ENCODE measurements at regions not wholly inside any gene's neighbourhood (a gene's known extent, or its start where the extent isn't known, plus 50 kb on each side); places are given as distances from the start of the nearest gene placed in this dataset.

DNA sequence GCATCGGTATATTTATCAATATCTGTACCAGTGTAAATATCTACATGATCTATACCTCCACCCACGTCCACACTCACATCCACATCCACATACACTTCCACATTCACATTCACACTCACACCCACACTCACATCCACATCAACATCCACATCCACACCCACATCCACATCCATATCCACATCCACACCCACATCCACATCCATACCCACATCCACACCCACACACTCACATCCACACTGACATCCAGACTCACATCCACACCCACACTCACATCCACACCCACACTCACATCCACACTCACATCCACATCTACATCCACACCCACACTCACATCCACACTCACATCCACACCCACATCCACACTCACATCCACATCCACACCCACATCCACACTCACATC lies 189.2 kb downstream of the IRX1 start:
- no peaks in the 10 kb centered on the region for H4K20me1 ChIP-seq (ENCODE audit: insufficient read depth, low read length)
- H3K9ac ChIP-seq (ENCODE audit: low read length) = no peak overlapping the region
- DNase-seq = no peak
- no peaks in the 10 kb centered on the region for H3K36me3 ChIP-seq (replicated peaks; ENCODE audit: insufficient read depth, low read length)
- H3K4me1 ChIP-seq (ENCODE audit: low read length) = no peaks in the 10 kb centered on the region
- H2AFZ ChIP-seq (ENCODE audit: low read length) = no peak overlapping the region
- no peaks in the 10 kb centered on the region for H3K9me3 ChIP-seq (replicated peaks; ENCODE audit: insufficient read depth, low read length)
- no peaks in the 10 kb centered on the region for H3K9me2 ChIP-seq (replicated peaks; ENCODE audit: insufficient read depth, low read length)
- H3F3A ChIP-seq (ENCODE audit: insufficient read depth, low read length) = no peaks in the 10 kb centered on the region
- H3K27me3 ChIP-seq (replicated peaks; ENCODE audit: insufficient read depth, low read length) = no peaks in the 10 kb centered on the region
- no peaks in the 10 kb centered on the region for H3K79me2 ChIP-seq (ENCODE audit: low read length)
- no peak for TF ChIP-seq EZH2phosphoT487 (IDR thresholded peaks at IDR 0.05; ENCODE audit: low read length)
- no peak for TF ChIP-seq CTCF (IDR thresholded peaks at IDR 0.05; ENCODE audit: low read length)
- H3K27ac ChIP-seq (ENCODE audit: low read length) = no peak overlapping the region
- H3K4me2 ChIP-seq (ENCODE audit: low read depth, low read length) = no peak overlapping the region
- no peak overlapping the region for H3K4me3 ChIP-seq (ENCODE audit: low read length)

GRCh38 chr5:3786165-3786564 lies 190.5 kb downstream of the IRX1 start:
- Histone ChIP-seq H3K9me2 (replicated peaks; ENCODE audit: insufficient read depth, low read length) (no peaks in the 10 kb centered on the region), H3F3A (ENCODE audit: insufficient read depth, low read length) (no peaks in the 10 kb centered on the region), H3K4me3 (ENCODE audit: low read length) (no peak overlapping the region), H3K4me1 (ENCODE audit: low read length) (no peaks in the 10 kb centered on the region), H3K9ac (ENCODE audit: low read length) (no peak overlapping the region), H3K79me2 (ENCODE audit: low read length) (no peaks in the 10 kb centered on the region), H3K9me3 (replicated peaks; ENCODE audit: insufficient read depth, low read length) (no peaks in the 10 kb centered on the region), H3K36me3 (replicated peaks; ENCODE audit: insufficient read depth, low read length) (no peaks in the 10 kb centered on the region), H4K20me1 (ENCODE audit: insufficient read depth, low read length) (no peaks in the 10 kb centered on the region), H3K27me3 (replicated peaks; ENCODE audit: insufficient read depth, low read length) (no peaks in the 10 kb centered on the region), H3K27ac (ENCODE audit: low read length) (no peak overlapping the region), H2AFZ (ENCODE audit: low read length) (no peak overlapping the region), H3K4me2 (ENCODE audit: low read depth, low read length) (no peak overlapping the region)
- TF ChIP-seq EZH2 (optimal IDR thresholded peaks at IDR 0.05; ENCODE audit: low read depth, low read length) = no peak
- no peak for DNase-seq

GRCh38 chr5:3786891-3787430 lies 191.3 kb downstream of the IRX1 start:
- H3K9me2 ChIP-seq (replicated peaks; ENCODE audit: insufficient read depth, low read length) = no peaks in the 10 kb centered on the region
- H4K20me1 ChIP-seq (ENCODE audit: insufficient read depth, low read length) = no peaks in the 10 kb centered on the region
- no peak overlapping the region for H2AFZ ChIP-seq (ENCODE audit: low read length)
- H3K4me3 ChIP-seq (ENCODE audit: low read length) = no peak overlapping the region
- no peak overlapping the region for H3K27ac ChIP-seq (ENCODE audit: low read length)
- H3K36me3 ChIP-seq (replicated peaks; ENCODE audit: insufficient read depth, low read length) = no peaks in the 10 kb centered on the region
- no peaks in the 10 kb centered on the region for H3K27me3 ChIP-seq (replicated peaks; ENCODE audit: insufficient read depth, low read length)
- no peak overlapping the region for H3K9ac ChIP-seq (ENCODE audit: low read length)
- no peak overlapping the region for H3K4me2 ChIP-seq (ENCODE audit: low read depth, low read length)
- H3K4me1 ChIP-seq (ENCODE audit: low read length) = no peaks in the 10 kb centered on the region
- H3K79me2 ChIP-seq (ENCODE audit: low read length) = no peaks in the 10 kb centered on the region
- DNase-seq = no peak
- no peaks in the 10 kb centered on the region for H3F3A ChIP-seq (ENCODE audit: insufficient read depth, low read length)
- TF ChIP-seq EZH2 (optimal IDR thresholded peaks at IDR 0.05; ENCODE audit: low read depth, low read length) (no peak), CTCF (IDR thresholded peaks at IDR 0.05; ENCODE audit: low read length) (no peak), EZH2phosphoT487 (IDR thresholded peaks at IDR 0.05; ENCODE audit: low read length) (no peak)
- H3K9me3 ChIP-seq (replicated peaks; ENCODE audit: insufficient read depth, low read length) = no peaks in the 10 kb centered on the region

- Histone ChIP-seq H3K27me3 (replicated peaks; ENCODE audit: insufficient read depth, low read length) (no peaks in the 10 kb centered on the region), H3K9ac (ENCODE audit: low read length) (no peak overlapping the region), H3F3A (ENCODE audit: insufficient read depth, low read length) (no peaks in the 10 kb centered on the region), H3K79me2 (ENCODE audit: low read length) (no peaks in the 10 kb centered on the region), H3K9me3 (replicated peaks; ENCODE audit: insufficient read depth, low read length) (no peaks in the 10 kb centered on the region), H3K36me3 (replicated peaks; ENCODE audit: insufficient read depth, low read length) (no peaks in the 10 kb centered on the region), H3K4me3 (ENCODE audit: low read length) (no peak overlapping the region), H3K9me2 (replicated peaks; ENCODE audit: insufficient read depth, low read length) (no peaks in the 10 kb centered on the region), H4K20me1 (ENCODE audit: insufficient read depth, low read length) (no peaks in the 10 kb centered on the region), H2AFZ (ENCODE audit: low read length) (no peak overlapping the region), H3K4me1 (ENCODE audit: low read length) (no peaks in the 10 kb centered on the region), H3K27ac (ENCODE audit: low read length) (no peak overlapping the region), H3K4me2 (ENCODE audit: low read depth, low read length) (no peak overlapping the region)
- TF ChIP-seq CTCF (IDR thresholded peaks at IDR 0.05; ENCODE audit: low read length) (no peak), EZH2phosphoT487 (IDR thresholded peaks at IDR 0.05; ENCODE audit: low read length) (no peak), EZH2 (optimal IDR thresholded peaks at IDR 0.05; ENCODE audit: low read depth, low read length) (no peak)
- no peak for DNase-seq
Observed at GRCh38 chr5:3787604-3788003, 192.0 kb downstream of the IRX1 start.

Data from MM.1S (cell line).